Activated T-cell treated with anti-CD3 and anti-CD28 coated beads for 24 hours (primary cell): ENCODE measurements at regions not wholly inside any gene's neighbourhood (a gene's known extent, or its start where the extent isn't known, plus 50 kb on each side); places are given as distances from the start of the nearest gene placed in this dataset.
"Not testable (repeated sequence)": the region's sequence is repeated elsewhere in the genome, so short reads cannot be mapped to it uniquely, and the experiment has no call there.

ENCODE experiments used
- DNase-seq: peaks from one replicate; pipeline ENCODE4 v3.0.0-alpha.2; 2020; ENCODE audit warnings: low read depth

GRCh38 chr6:144922120-144922722 is 637.1 kb downstream of the UTRN start:
- no peak for DNase-seq

GRCh38 chr6:144922771-144923490 is 637.8 kb downstream of the UTRN start:
- not testable (repeated sequence) for DNase-seq

- not testable (repeated sequence) for DNase-seq
Observed at GRCh38 chr6:144923491-144923787, 638.3 kb downstream of the UTRN start.

GRCh38 chr6:144928847-144929246 is 643.7 kb downstream of the UTRN start:
- DNase-seq = no peak

- no peak for DNase-seq
Observed at GRCh38 chr6:144929262-144929661, 644.1 kb downstream of the UTRN start.

GRCh38 chr6:144931172-144932035 is 646.3 kb downstream of the UTRN start:
- DNase-seq = peak; percentile 15

- no peak for DNase-seq
Observed at GRCh38 chr6:144932621-144933020, 647.5 kb downstream of the UTRN start.

- DNase-seq = no peak
Observed at GRCh38 chr6:144935181-144935580, 650.0 kb downstream of the UTRN start.

- DNase-seq = no peak
Observed at GRCh38 chr6:144935661-144936060, 650.5 kb downstream of the UTRN start.

- no peak for DNase-seq
Observed at GRCh38 chr6:144936764-144937163, 651.6 kb downstream of the UTRN start.

- no peak for DNase-seq
Observed at GRCh38 chr6:144939921-144940320, 654.8 kb downstream of the UTRN start.

GRCh38 chr6:144944106-144944505 is 659.0 kb downstream of the UTRN start:
- no peak for DNase-seq

GRCh38 chr6:144947398-144947976 is 662.4 kb downstream of the UTRN start:
- no peak for DNase-seq

- DNase-seq = no peak
Observed at GRCh38 chr6:144951730-144952437, 666.7 kb downstream of the UTRN start.

- DNase-seq = no peak
Observed at GRCh38 chr6:144952456-144953240, 667.5 kb downstream of the UTRN start.

GRCh38 chr6:144953552-144954240 is 668.6 kb downstream of the UTRN start:
- DNase-seq = no peak

- DNase-seq = no peak
Observed at GRCh38 chr6:144954241-144954556, 669.1 kb downstream of the UTRN start.

- no peak for DNase-seq
Observed at GRCh38 chr6:144955392-144955791, 670.3 kb downstream of the UTRN start.

- no peak for DNase-seq
Observed at GRCh38 chr6:144955859-144956258, 670.7 kb downstream of the UTRN start.

GRCh38 chr6:144956697-144957096 is 671.6 kb downstream of the UTRN start:
- not testable (repeated sequence) for DNase-seq
